HUES6 (cell line): ENCODE measurements at regions not wholly inside any gene's neighbourhood (a gene's known extent, or its start where the extent isn't known, plus 50 kb on each side); places are given as distances from the start of the nearest gene placed in this dataset.

ENCODE experiments used
- H3K27ac ChIP-seq: 2 replicates; pipeline ENCODE4 v1.7.0; 2013; ENCODE audit warnings: low read depth, mild to moderate bottlenecking, low read length, inconsistent platforms
- H3K27me3 ChIP-seq: 2 replicates; pipeline ENCODE4 v1.6.1; 2013; ENCODE audit warnings: low read length; ENCODE audit not compliant: control insufficient read depth, insufficient read depth
- H3K36me3 ChIP-seq: 2 replicates; pipeline ENCODE4 v1.6.1; 2013; ENCODE audit warnings: low read length; ENCODE audit not compliant: control insufficient read depth, insufficient read depth
- H3K4me1 ChIP-seq: 2 replicates; pipeline ENCODE4 v1.6.1; 2013; ENCODE audit warnings: low read length; ENCODE audit not compliant: control insufficient read depth, insufficient read depth
- H3K4me3 ChIP-seq: 2 replicates; pipeline ENCODE4 v1.5.1; 2013; ENCODE audit warnings: low read depth, low read length
- H3K9ac ChIP-seq: one replicate; pipeline ENCODE4 v1.6.1; 2013; ENCODE audit warnings: mild to moderate bottlenecking, low read length
- H3K9me3 ChIP-seq: 2 replicates; pipeline ENCODE4 v1.6.1; 2013; ENCODE audit warnings: low read depth, low read length; ENCODE audit not compliant: control insufficient read depth, insufficient read depth

- Histone ChIP-seq H3K27ac (no peak overlapping the region), H3K4me3 (no peak overlapping the region), H3K36me3 (no peaks in the 10 kb centered on the region), H3K4me1 (no peaks in the 10 kb centered on the region), H3K9me3 (no peaks in the 10 kb centered on the region), H3K9ac (no peak overlapping the region), H3K27me3 (no peaks in the 10 kb centered on the region)
Measured at GRCh38 chr7:83857691-83858090, 208.8 kb upstream of the SEMA3E start.

- no peak overlapping the region for H3K4me3 ChIP-seq
- H3K27me3 ChIP-seq = no peaks in the 10 kb centered on the region
- H3K27ac ChIP-seq = no peak overlapping the region
- H3K36me3 ChIP-seq = no peaks in the 10 kb centered on the region
- no peaks in the 10 kb centered on the region for H3K9me3 ChIP-seq
- no peaks in the 10 kb centered on the region for H3K4me1 ChIP-seq
- no peak overlapping the region for H3K9ac ChIP-seq
Measured at GRCh38 chr7:83856094-83856493, 207.2 kb upstream of the SEMA3E start.

- H3K9me3 ChIP-seq = no peaks in the 10 kb centered on the region
- H3K27me3 ChIP-seq = no peaks in the 10 kb centered on the region
Measured at GRCh38 chr7:83852136-83852535, 203.2 kb upstream of the SEMA3E start.

GRCh38 chr7:83851551-83851950 is 202.6 kb upstream of the SEMA3E start:
- Histone ChIP-seq H3K4me1 (peaks cover 11% of the 10 kb centered on the region), H3K9me3 (no peaks in the 10 kb centered on the region), H3K27ac (no peak overlapping the region), H3K4me3 (no peak overlapping the region), H3K9ac (no peak overlapping the region), H3K36me3 (no peaks in the 10 kb centered on the region; the same call in 1 of the 2 replicates), H3K27me3 (no peaks in the 10 kb centered on the region)

More at GRCh38 chr7:83852136-83852535, 203.2 kb upstream of the SEMA3E start:
- H3K4me1 ChIP-seq = peaks cover 11% of the 10 kb centered on the region
- H3K4me3 ChIP-seq = no peak overlapping the region
- no peak overlapping the region for H3K9ac ChIP-seq
- no peak overlapping the region for H3K27ac ChIP-seq
- H3K36me3 ChIP-seq = no peaks in the 10 kb centered on the region

GRCh38 chr7:83850941-83851340 is 202.0 kb upstream of the SEMA3E start:
- Histone ChIP-seq H3K9me3 (no peaks in the 10 kb centered on the region), H3K4me3 (no peak overlapping the region), H3K4me1 (peaks cover 11% of the 10 kb centered on the region), H3K27me3 (no peaks in the 10 kb centered on the region), H3K9ac (no peak overlapping the region), H3K36me3 (no peaks in the 10 kb centered on the region; the same call in 1 of the 2 replicates), H3K27ac (no peak overlapping the region)

- Histone ChIP-seq H3K27me3 (no peaks in the 10 kb centered on the region), H3K4me3 (no peak overlapping the region), H3K27ac (no peak overlapping the region)
Measured at GRCh38 chr7:83850125-83850524, 201.2 kb upstream of the SEMA3E start.

GRCh38 chr7:83849131-83849530 is 200.2 kb upstream of the SEMA3E start:
- H3K4me3 ChIP-seq = no peak overlapping the region
- H3K27ac ChIP-seq = no peak overlapping the region
- H3K36me3 ChIP-seq = peaks cover 6% of the 10 kb centered on the region; the same call in 1 of the 2 replicates
- no peaks in the 10 kb centered on the region for H3K27me3 ChIP-seq
- H3K4me1 ChIP-seq = peaks cover 11% of the 10 kb centered on the region
- peaks cover 5% of the 10 kb centered on the region for H3K9me3 ChIP-seq
- no peak overlapping the region for H3K9ac ChIP-seq

More at GRCh38 chr7:83850125-83850524, 201.2 kb upstream of the SEMA3E start:
- H3K9ac ChIP-seq = no peak overlapping the region
- H3K4me1 ChIP-seq = peaks cover 11% of the 10 kb centered on the region
- no peaks in the 10 kb centered on the region; the same call in 1 of the 2 replicates for H3K36me3 ChIP-seq
- no peaks in the 10 kb centered on the region; the same call in 1 of the 2 replicates for H3K9me3 ChIP-seq

GRCh38 chr7:83842894-83843293 is 194.0 kb upstream of the SEMA3E start:
- Histone ChIP-seq H3K36me3 (peaks cover 6% of the 10 kb centered on the region; the same call in 1 of the 2 replicates), H3K27me3 (no peaks in the 10 kb centered on the region), H3K9ac (no peak overlapping the region), H3K4me3 (no peak overlapping the region), H3K4me1 (no peaks in the 10 kb centered on the region), H3K9me3 (peaks cover 5% of the 10 kb centered on the region), H3K27ac (no peak overlapping the region)

- Histone ChIP-seq H3K9me3 (no peaks in the 10 kb centered on the region), H3K4me1 (peaks cover 30% of the 10 kb centered on the region), H3K4me3 (no peak overlapping the region), H3K27me3 (no peaks in the 10 kb centered on the region), H3K27ac (no peak overlapping the region), H3K9ac (no peak overlapping the region), H3K36me3 (no peaks in the 10 kb centered on the region)
Measured at GRCh38 chr7:83837683-83838082, 188.7 kb upstream of the SEMA3E start.

GRCh38 chr7:83836028-83836427 is 187.1 kb upstream of the SEMA3E start:
- Histone ChIP-seq H3K36me3 (no peaks in the 10 kb centered on the region), H3K4me1 (peaks cover 39% of the 10 kb centered on the region), H3K9ac (no peak overlapping the region), H3K9me3 (no peaks in the 10 kb centered on the region), H3K27me3 (no peaks in the 10 kb centered on the region), H3K4me3 (no peak overlapping the region), H3K27ac (no peak overlapping the region; the same call in 1 of the 2 replicates)

GRCh38 chr7:83835424-83835823 is 186.5 kb upstream of the SEMA3E start:
- no peaks in the 10 kb centered on the region for H3K27me3 ChIP-seq
- peak overlapping the region; percentile 68; the same call in 1 of the 2 replicates for H3K27ac ChIP-seq
- H3K36me3 ChIP-seq = no peaks in the 10 kb centered on the region
- peaks cover 43% of the 10 kb centered on the region for H3K4me1 ChIP-seq
- H3K4me3 ChIP-seq = peak overlapping the region; percentile 44; the same call in 1 of the 2 replicates
- no peaks in the 10 kb centered on the region for H3K9me3 ChIP-seq
- no peak overlapping the region for H3K9ac ChIP-seq
